H9 (cell line): ENCODE measurements at regions not wholly inside any gene's neighbourhood (a gene's known extent, or its start where the extent isn't known, plus 50 kb on each side); places are given as distances from the start of the nearest gene placed in this dataset.

Experiments
- DNase-seq: peaks from one replicate; pipeline ENCODE4 v3.0.0-alpha.2; 2017
- H2AFZ ChIP-seq: one replicate; pipeline ENCODE4 v1.6.1; 2013; ENCODE audit warnings: mild to moderate bottlenecking, low read length, control low read depth, moderate library complexity
- H2AK5ac ChIP-seq: 2 replicates; pipeline ENCODE4 v1.6.1; 2013; ENCODE audit warnings: low read length, control low read depth, mixed read lengths; ENCODE audit not compliant: insufficient read length
- H2BK120ac ChIP-seq: one replicate; pipeline ENCODE4 v1.6.1; 2013; ENCODE audit warnings: low read depth, mild to moderate bottlenecking, low read length, control low read depth, inconsistent platforms; ENCODE audit not compliant: poor library complexity, severe bottlenecking
- H2BK12ac ChIP-seq: 2 replicates; pipeline ENCODE4 v1.6.1; 2013; ENCODE audit warnings: low read length, control low read depth, mixed read lengths, low read depth; ENCODE audit not compliant: insufficient read length
- H2BK15ac ChIP-seq: 2 replicates; pipeline ENCODE4 v1.6.1; 2013; ENCODE audit warnings: low read depth, low read length, control low read depth
- H2BK20ac ChIP-seq: one replicate; pipeline ENCODE4 v1.6.1; 2013; ENCODE audit warnings: low read depth, mild to moderate bottlenecking, low read length, control low read depth, inconsistent platforms; ENCODE audit not compliant: poor library complexity, severe bottlenecking
- H2BK5ac ChIP-seq: 2 replicates; pipeline ENCODE4 v1.6.1; 2013; ENCODE audit warnings: low read length, control low read depth, mixed read lengths; ENCODE audit not compliant: insufficient read length
- H3K14ac ChIP-seq: 2 replicates; pipeline ENCODE4 v1.6.1; 2013; ENCODE audit warnings: low read length, control low read depth; ENCODE audit not compliant: insufficient read depth
- H3K18ac ChIP-seq: 2 replicates; pipeline ENCODE4 v1.6.1; 2013; ENCODE audit warnings: low read depth, mild to moderate bottlenecking, mixed read lengths, low read length, control low read depth; ENCODE audit not compliant: insufficient read length
- H3K23ac ChIP-seq: 2 replicates; pipeline ENCODE4 v1.6.1; 2013; ENCODE audit warnings: low read length, control low read depth, mixed read lengths, low read depth; ENCODE audit not compliant: insufficient read length
- H3K23me2 ChIP-seq: 2 replicates; pipeline ENCODE4 v1.6.1; 2013; ENCODE audit warnings: low read depth, mild to moderate bottlenecking, mixed read lengths, low read length, control low read depth; ENCODE audit not compliant: insufficient read length, poor library complexity, severe bottlenecking
- H3K27ac ChIP-seq: 2 replicates; pipeline ENCODE4 v1.5.1; 2013; ENCODE audit warnings: low read length, control low read depth, mixed read lengths, low read depth; ENCODE audit not compliant: insufficient read length
- H3K27me3 ChIP-seq: 2 replicates; pipeline ENCODE4 v1.6.1; 2013; ENCODE audit warnings: low read length, control low read depth, inconsistent platforms; ENCODE audit not compliant: insufficient read depth
- H3K4ac ChIP-seq: 2 replicates; pipeline ENCODE4 v1.6.1; 2013; ENCODE audit warnings: low read depth, mild to moderate bottlenecking, control low read depth, inconsistent platforms, low read length, moderate library complexity
- H3K4me1 ChIP-seq: 2 replicates; pipeline ENCODE4 v1.6.1; 2013; ENCODE audit warnings: low read length, control low read depth, inconsistent platforms; ENCODE audit not compliant: insufficient read depth
- H3K4me2 ChIP-seq: 2 replicates; pipeline ENCODE4 v1.6.1; 2013; ENCODE audit warnings: low read length, control low read depth, mixed read lengths; ENCODE audit not compliant: insufficient read length, insufficient read depth
- H3K56ac ChIP-seq: 2 replicates; pipeline ENCODE4 v1.6.1; 2013; ENCODE audit warnings: low read depth, mild to moderate bottlenecking, mixed read lengths, low read length, control low read depth; ENCODE audit not compliant: insufficient read length
- H3K79me1 ChIP-seq: 2 replicates; pipeline ENCODE4 v1.6.1; 2013; ENCODE audit warnings: low read depth, mild to moderate bottlenecking, moderate library complexity, low read length, control low read depth, inconsistent platforms; ENCODE audit not compliant: insufficient read depth, poor library complexity, severe bottlenecking
- H3K79me2 ChIP-seq: 2 replicates; pipeline ENCODE4 v1.6.1; 2013; ENCODE audit warnings: low read length, control low read depth, inconsistent platforms; ENCODE audit not compliant: insufficient read depth
- H3K9ac ChIP-seq: 2 replicates; pipeline ENCODE4 v1.6.1; 2013; ENCODE audit warnings: low read length, control low read depth, mixed read lengths; ENCODE audit not compliant: insufficient read length; ENCODE audit errors: extremely low read depth
- H3K9me3 ChIP-seq: one replicate; pipeline ENCODE4 v1.6.1; 2013; ENCODE audit warnings: low read depth, low read length, inconsistent platforms; ENCODE audit not compliant: control insufficient read depth
- H3T11ph ChIP-seq: one replicate; pipeline ENCODE4 v1.6.1; 2013; ENCODE audit warnings: mild to moderate bottlenecking, low read length, control low read depth, inconsistent platforms
- H4K20me1 ChIP-seq: one replicate; pipeline ENCODE4 v1.6.1; 2013; ENCODE audit not compliant: control insufficient read depth, insufficient read length, insufficient read depth
- H4K5ac ChIP-seq: 2 replicates; pipeline ENCODE4 v1.6.1; 2013; ENCODE audit warnings: low read depth, mild to moderate bottlenecking, mixed read lengths, low read length, control low read depth; ENCODE audit not compliant: insufficient read length
- H4K8ac ChIP-seq: replicated peaks from 2 replicates; pipeline ENCODE4 v1.6.1; 2013; ENCODE audit warnings: low read length, control low read depth, mixed read lengths, low read depth; ENCODE audit not compliant: insufficient read length
- H4K91ac ChIP-seq: 2 replicates; pipeline ENCODE4 v1.6.1; 2013; ENCODE audit warnings: low read depth, mild to moderate bottlenecking, moderate library complexity, mixed read lengths, low read length, control low read depth; ENCODE audit not compliant: insufficient read length
- H3K27ac Mint-ChIP-seq, 3 experiments: 2 replicates in 2 of 3; 3 replicates in 1 of 3; pipeline ENCODE4 v1.8.0; 2020 to 2021; ENCODE audit warnings: mixed read lengths in 3 of 3, mild to moderate bottlenecking in 1 of 3, moderate library complexity in 1 of 3
- H3K27me3 Mint-ChIP-seq: 2 replicates; pipeline ENCODE4 v1.8.0; 2021; ENCODE audit warnings: low read depth, mild to moderate bottlenecking, moderate library complexity, mixed read lengths
- H3K36me3 Mint-ChIP-seq, 3 experiments: 2 replicates in 2 of 3; 3 replicates in 1 of 3; pipeline ENCODE4 v1.8.0; 2020 to 2021; ENCODE audit warnings: low read depth in 3 of 3, mixed read lengths in 3 of 3; ENCODE audit not compliant: insufficient read depth in 1 of 3
- H3K4me1 Mint-ChIP-seq, 2 experiments: 2 replicates each; pipeline ENCODE4 v1.8.0; 2020; ENCODE audit warnings: mixed read lengths in 2 of 2
- H3K4me3 Mint-ChIP-seq, 2 experiments: 2 replicates in 1 of 2; 3 replicates in 1 of 2; pipeline ENCODE4 v1.8.0; 2020 to 2021; ENCODE audit warnings: mild to moderate bottlenecking in 2 of 2, mixed read lengths in 2 of 2, moderate library complexity in 1 of 2
- H3K9me3 Mint-ChIP-seq, 2 experiments: 2 replicates in 1 of 2; 3 replicates in 1 of 2; pipeline ENCODE4 v1.8.0; 2020; ENCODE audit warnings: mild to moderate bottlenecking in 2 of 2, mixed read lengths in 2 of 2, moderate library complexity in 1 of 2
- CTCF ChIP-seq: fragments of 200-600 bp; sonication (generic); conservative IDR thresholded peaks from 3 replicates; pipeline ENCODE4 v1.8.0; 2021; ENCODE audit warnings: antibody characterized with exemption, mild to moderate bottlenecking
- WGBS: extraction: QIAGEN DNeasy Blood & Tissue Kit; methylation state at CpG from one replicate; pipeline ENCODE4 v1.1.7; 2013; ENCODE audit warnings: missing lambda C conversion rate, low lambda C conversion rate, mixed read lengths; ENCODE audit not compliant: insufficient read length; ENCODE audit errors: extremely low coverage; 5-methylcytosine and 5-hydroxymethylcytosine counted together

- no peak overlapping the region for H2BK15ac ChIP-seq
- Mint-ChIP-seq H3K27me3 (no peaks in the 10 kb centered on the region), H3K9me3 (no peaks in the 10 kb centered on the region), H3K4me3 (no peak overlapping the region), H3K4me1 (peaks cover 4 to 7% of the 10 kb centered on the region in 2 experiments; a peak in 2 of 4 replicates), H3K36me3 (peaks cover 0 to 2% (median 0%) of the 10 kb centered on the region in 3 experiments; a peak in 1 of 7 replicates), H3K27ac (no peak overlapping the region)
- no peak overlapping the region for H3K4ac ChIP-seq
- no peak overlapping the region for H3K14ac ChIP-seq
- no peak overlapping the region for H4K91ac ChIP-seq
- no peak overlapping the region for H2AFZ ChIP-seq
- no peak overlapping the region for H3K56ac ChIP-seq
- no peak for DNase-seq
- no peaks in the 10 kb centered on the region for H3K23me2 ChIP-seq
- no peak for TF ChIP-seq CTCF
- no peak overlapping the region for H2BK12ac ChIP-seq
- H2BK5ac ChIP-seq, result no peak overlapping the region
- H2BK120ac ChIP-seq, result no peak overlapping the region
- H3K4me2 ChIP-seq, result no peak overlapping the region
- H3K23ac ChIP-seq, result no peak overlapping the region
- H2AK5ac ChIP-seq, result no peak overlapping the region
- H3T11ph ChIP-seq, result no peak overlapping the region
- no CpG with 5 or more reads among the region's 3 CpGs for WGBS
- no peak overlapping the region for H3K27ac ChIP-seq
- no peak overlapping the region for H4K8ac ChIP-seq
- no peak overlapping the region for H3K18ac ChIP-seq
- H3K79me2 ChIP-seq, result no peaks in the 10 kb centered on the region
- H4K20me1 ChIP-seq, result no peaks in the 10 kb centered on the region
- H3K9me3 ChIP-seq, result no peaks in the 10 kb centered on the region
- H2BK20ac ChIP-seq, result no peak overlapping the region
- no peak overlapping the region for H3K9ac ChIP-seq
- H3K79me1 ChIP-seq, result no peaks in the 10 kb centered on the region
- H3K27me3 ChIP-seq, result no peaks in the 10 kb centered on the region; the same call in 1 of the 2 replicates
- no peaks in the 10 kb centered on the region; the same call in 1 of the 2 replicates for H3K4me1 ChIP-seq
- H4K5ac ChIP-seq, result no peak overlapping the region
These were observed 269.1 kb downstream of the NEBL start for GRCh38 chr10:20627946-20628507.
